HG02623 (cell line): ENCODE measurements at regions not wholly inside any gene's neighbourhood (a gene's known extent, or its start where the extent isn't known, plus 50 kb on each side); places are given as distances from the start of the nearest gene placed in this dataset.
"Not testable (repeated sequence)": the region's sequence is repeated elsewhere in the genome, so short reads cannot be mapped to it uniquely, and the experiment has no call there.

Experiments used
- ATAC-seq: cut with Tn5 transposase; IDR thresholded peaks from one replicate; pipeline ENCODE4 v1.9.1; 2021; ENCODE audit warnings: moderate library complexity; ENCODE audit not compliant: unreplicated experiment

GRCh38 chr14:19169561-19170362, 202.5 kb downstream of the POTEM start:
- ATAC-seq: not testable (repeated sequence)

GRCh38 chr14:19172745-19173144, 205.5 kb downstream of the POTEM start:
- not testable (repeated sequence) for ATAC-seq

GRCh38 chr14:19173188-19173587, 206.0 kb downstream of the POTEM start:
- ATAC-seq: not testable (repeated sequence)

- ATAC-seq: not testable (repeated sequence)
Measured at GRCh38 chr14:19177435-19177834, 210.2 kb downstream of the POTEM start.

GRCh38 chr14:19180297-19180696, 213.1 kb downstream of the POTEM start:
- not testable (repeated sequence) for ATAC-seq

GRCh38 chr14:19180881-19181280, 213.6 kb downstream of the POTEM start:
- not testable (repeated sequence) for ATAC-seq

GRCh38 chr14:19195146-19195545, 227.9 kb downstream of the POTEM start:
- ATAC-seq: not testable (repeated sequence)

- ATAC-seq: not testable (repeated sequence)
Measured at GRCh38 chr14:19197488-19198234, 230.4 kb downstream of the POTEM start.

- ATAC-seq: not testable (repeated sequence)
Measured at GRCh38 chr14:19198341-19198740, 231.1 kb downstream of the POTEM start.

- ATAC-seq: not testable (repeated sequence)
Measured at GRCh38 chr14:19201394-19202052, 232.6 kb downstream of the POTEG start.

GRCh38 chr14:19202053-19202442, 232.1 kb downstream of the POTEG start:
- not testable (repeated sequence) for ATAC-seq

GRCh38 chr14:19203250-19203972, 230.7 kb downstream of the POTEG start:
- ATAC-seq: not testable (repeated sequence)

GRCh38 chr14:19204827-19205226, 229.3 kb downstream of the POTEG start:
- not testable (repeated sequence) for ATAC-seq

GRCh38 chr14:19216480-19216879, 217.7 kb downstream of the POTEG start:
- ATAC-seq: not testable (repeated sequence)

GRCh38 chr14:19219423-19219822, 214.7 kb downstream of the POTEG start:
- not testable (repeated sequence) for ATAC-seq

GRCh38 chr14:19231421-19231820, 202.7 kb downstream of the POTEG start:
- not testable (repeated sequence) for ATAC-seq

GRCh38 chr14:19234059-19234458, 200.1 kb downstream of the POTEG start:
- ATAC-seq: not testable (repeated sequence)

- not testable (repeated sequence) for ATAC-seq
Measured at GRCh38 chr14:19237656-19238055, 196.5 kb downstream of the POTEG start.

GRCh38 chr14:19238584-19238983, 195.6 kb downstream of the POTEG start:
- ATAC-seq: not testable (repeated sequence)

- ATAC-seq: not testable (repeated sequence)
Measured at GRCh38 chr14:19239981-19240380, 194.2 kb downstream of the POTEG start.

- not testable (repeated sequence) for ATAC-seq
Measured at GRCh38 chr14:19240387-19240786, 193.8 kb downstream of the POTEG start.
